ENCODE measurements at regions not wholly inside any gene's neighbourhood (a gene's known extent, or its start where the extent isn't known, plus 50 kb on each side); places are given as distances from the start of the nearest gene placed in this dataset.

DNA sequence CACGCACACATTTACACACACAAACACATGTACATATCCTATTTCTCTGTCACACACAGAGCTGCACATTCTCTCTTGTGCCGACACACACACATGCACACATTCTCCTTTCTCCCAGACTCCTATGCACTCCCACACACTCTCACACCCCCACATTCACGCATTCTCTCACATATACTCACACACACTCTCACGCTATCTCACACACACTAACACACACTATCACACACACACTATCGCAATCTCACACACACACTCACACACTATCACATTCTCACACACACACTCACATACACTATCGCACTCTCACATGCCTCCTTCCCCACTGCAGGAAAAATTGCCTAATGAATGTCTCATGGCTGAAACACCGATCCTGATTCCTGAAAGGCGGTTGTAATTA is 450.7 kb downstream of the AACS start:
- no peaks in the 10 kb centered on the region for H3K27me3 Mint-ChIP-seq
- CTCF ChIA-PET: no interaction called here
- no peak for TF ChIP-seq EZH2 (IDR thresholded peaks at IDR 0.05; ENCODE audit: borderline replicate concordance, insufficient read depth, low read depth, low read length, poor library complexity, severe bottlenecking)
- TF ChIP-seq, protein P1, sequence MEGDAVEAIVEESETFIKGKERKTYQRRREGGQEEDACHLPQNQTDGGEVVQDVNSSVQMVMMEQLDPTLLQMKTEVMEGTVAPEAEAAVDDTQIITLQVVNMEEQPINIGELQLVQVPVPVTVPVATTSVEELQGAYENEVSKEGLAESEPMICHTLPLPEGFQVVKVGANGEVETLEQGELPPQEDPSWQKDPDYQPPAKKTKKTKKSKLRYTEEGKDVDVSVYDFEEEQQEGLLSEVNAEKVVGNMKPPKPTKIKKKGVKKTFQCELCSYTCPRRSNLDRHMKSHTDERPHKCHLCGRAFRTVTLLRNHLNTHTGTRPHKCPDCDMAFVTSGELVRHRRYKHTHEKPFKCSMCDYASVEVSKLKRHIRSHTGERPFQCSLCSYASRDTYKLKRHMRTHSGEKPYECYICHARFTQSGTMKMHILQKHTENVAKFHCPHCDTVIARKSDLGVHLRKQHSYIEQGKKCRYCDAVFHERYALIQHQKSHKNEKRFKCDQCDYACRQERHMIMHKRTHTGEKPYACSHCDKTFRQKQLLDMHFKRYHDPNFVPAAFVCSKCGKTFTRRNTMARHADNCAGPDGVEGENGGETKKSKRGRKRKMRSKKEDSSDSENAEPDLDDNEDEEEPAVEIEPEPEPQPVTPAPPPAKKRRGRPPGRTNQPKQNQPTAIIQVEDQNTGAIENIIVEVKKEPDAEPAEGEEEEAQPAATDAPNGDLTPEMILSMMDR (IDR thresholded peaks at IDR 0.05): no peak
- H3K36me3 ChIP-seq (replicated peaks in 1 of 2; ENCODE audit: control extremely low read depth in 1 of 2, control insufficient read depth in 1 of 2, extremely low read depth in 1 of 2, insufficient read depth in 2 of 2, low read length in 1 of 2): no peaks in the 10 kb centered on the region
- H4K20me1 ChIP-seq (ENCODE audit: control insufficient read depth, insufficient read depth, low read length, poor library complexity, severe bottlenecking): no peaks in the 10 kb centered on the region
- no peak for ATAC-seq (ENCODE audit: low read depth)
- no peak overlapping the region for H3K4me3 ChIP-seq (ENCODE audit: control extremely low read depth in 1 of 5, extremely low read depth in 1 of 5, insufficient read depth in 1 of 5, low read depth in 2 of 5, low read length in 4 of 5)
- intact Hi-C loops (cut with micrococcal nuclease): no loop called here
- no peak overlapping the region for H3K9ac ChIP-seq (ENCODE audit: low read length)
- no peak overlapping the region for H2AFZ ChIP-seq (ENCODE audit: insufficient read depth, low read depth, low read length, poor library complexity, severe bottlenecking)
- H3K9me3 Mint-ChIP-seq (ENCODE audit: insufficient read depth): no peaks in the 10 kb centered on the region
- DNase-seq: no peak
- POLR2A ChIA-PET: no interaction called here
- H3K4me2 ChIP-seq (replicated peaks; ENCODE audit: low read depth, low read length, poor library complexity, severe bottlenecking): no peak overlapping the region
- H3K4me3 Mint-ChIP-seq: no peak overlapping the region
- H3K27ac ChIP-seq (ENCODE audit: low read length in 2 of 2): no peak overlapping the region
- H3K4me1 Mint-ChIP-seq: no peaks in the 10 kb centered on the region
- H3K27me3 ChIP-seq (replicated peaks in 1 of 4; ENCODE audit: control extremely low read depth in 1 of 4, control insufficient read depth in 3 of 4, insufficient read depth in 4 of 4, low read length in 3 of 4): no peaks in the 10 kb centered on the region
- H3K27ac Mint-ChIP-seq: no peak overlapping the region
- 88% methylated on average over 6 of the region's 8 CpGs for WGBS (ENCODE audit: insufficient coverage)
- H3K79me2 ChIP-seq (ENCODE audit: control insufficient read depth, insufficient read depth, low read length): no peaks in the 10 kb centered on the region
- H3K9me3 ChIP-seq (ENCODE audit: control extremely low read depth in 1 of 3, control insufficient read depth in 2 of 3, insufficient read depth in 1 of 3, low read length in 2 of 3): peaks cover 0 to 14% (median 0%) of the 10 kb centered on the region in 3 donors
- no peaks in the 10 kb centered on the region for H3K4me1 ChIP-seq (ENCODE audit: control insufficient read depth in 2 of 2, insufficient read depth in 2 of 2, low read length in 2 of 2)

DNA sequence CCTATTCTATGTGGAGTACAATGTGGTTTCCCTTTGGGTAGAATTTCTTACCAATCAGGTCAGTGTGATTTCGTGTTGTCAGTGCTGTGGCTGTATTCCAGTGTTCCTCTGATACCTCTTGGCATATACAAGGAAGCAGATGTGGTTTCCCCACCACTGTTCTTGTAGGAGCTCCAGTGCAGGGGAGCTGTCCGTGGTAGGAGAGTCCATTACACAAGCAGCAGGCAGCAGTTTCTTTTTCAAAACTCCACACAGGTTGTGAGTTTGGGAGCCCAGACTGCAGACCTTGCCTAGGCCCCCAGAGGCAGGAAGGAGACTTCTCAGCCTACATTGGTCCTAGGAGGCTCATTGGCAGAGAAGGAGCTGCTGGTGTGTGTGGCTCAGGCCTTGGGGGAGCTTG is 452.8 kb downstream of the AACS start:
- Mint-ChIP-seq H3K4me1 (no peaks in the 10 kb centered on the region), H3K27me3 (no peaks in the 10 kb centered on the region), H3K27ac (no peak overlapping the region), H3K4me3 (no peak overlapping the region), H3K9me3 (ENCODE audit: insufficient read depth) (peaks cover 10% of the 10 kb centered on the region)
- no peak for TF ChIP-seq EZH2 (IDR thresholded peaks at IDR 0.05; ENCODE audit: borderline replicate concordance, insufficient read depth, low read depth, low read length, poor library complexity, severe bottlenecking)
- TF ChIP-seq, protein P1 (IDR thresholded peaks at IDR 0.05): no peak
- H2AFZ ChIP-seq (ENCODE audit: insufficient read depth, low read depth, low read length, poor library complexity, severe bottlenecking): no peak overlapping the region
- no peaks in the 10 kb centered on the region for H3K4me1 ChIP-seq (ENCODE audit: control insufficient read depth in 2 of 2, insufficient read depth in 2 of 2, low read length in 2 of 2)
- intact Hi-C loops (cut with micrococcal nuclease): no loop called here
- ATAC-seq (ENCODE audit: low read depth) (no peak), DNase-seq (no peak)
- 0% methylated on average over 1 of the region's 2 CpGs for WGBS (ENCODE audit: insufficient coverage)
- H3K9me3 ChIP-seq (ENCODE audit: control extremely low read depth in 1 of 3, control insufficient read depth in 2 of 3, insufficient read depth in 1 of 3, low read length in 2 of 3): peaks cover 0 to 23% (median 4%) of the 10 kb centered on the region in 3 donors
- H3K4me3 ChIP-seq (ENCODE audit: control extremely low read depth in 1 of 5, extremely low read depth in 1 of 5, insufficient read depth in 1 of 5, low read depth in 2 of 5, low read length in 4 of 5): no peak overlapping the region
- no peaks in the 10 kb centered on the region for H4K20me1 ChIP-seq (ENCODE audit: control insufficient read depth, insufficient read depth, low read length, poor library complexity, severe bottlenecking)
- H3K27me3 ChIP-seq (replicated peaks in 1 of 4; ENCODE audit: control extremely low read depth in 1 of 4, control insufficient read depth in 3 of 4, insufficient read depth in 4 of 4, low read length in 3 of 4): no peaks in the 10 kb centered on the region
- CTCF ChIA-PET: no interaction called here
- no peak overlapping the region for H3K4me2 ChIP-seq (replicated peaks; ENCODE audit: low read depth, low read length, poor library complexity, severe bottlenecking)
- H3K36me3 ChIP-seq (replicated peaks in 1 of 2; ENCODE audit: control extremely low read depth in 1 of 2, control insufficient read depth in 1 of 2, extremely low read depth in 1 of 2, insufficient read depth in 2 of 2, low read length in 1 of 2): no peaks in the 10 kb centered on the region
- no peak overlapping the region for H3K9ac ChIP-seq (ENCODE audit: low read length)
- H3K27ac ChIP-seq (ENCODE audit: low read length in 2 of 2): no peak overlapping the region
- POLR2A ChIA-PET: no interaction called here
- no peaks in the 10 kb centered on the region for H3K79me2 ChIP-seq (ENCODE audit: control insufficient read depth, insufficient read depth, low read length)

Data from B cell (primary cell).